AG08395 (cell line): ENCODE measurements at regions not wholly inside any gene's neighbourhood (a gene's known extent, or its start where the extent isn't known, plus 50 kb on each side); places are given as distances from the start of the nearest gene placed in this dataset.
"Not testable (repeated sequence)": the region's sequence is repeated elsewhere in the genome, so short reads cannot be mapped to it uniquely, and the experiment has no call there.

Source experiments
- DNase-seq: peaks from one replicate; pipeline ENCODE4 v3.0.0; 2012; ENCODE audit warnings: mixed read lengths, low spot score

- no peak for DNase-seq
Observed at GRCh38 chr7:16369855-16370254, 51.5 kb downstream of the CRPPA start.

- not testable (repeated sequence) for DNase-seq
Observed at GRCh38 chr7:16369309-16369708, 52.0 kb downstream of the CRPPA start.

- no peak for DNase-seq
Observed at GRCh38 chr7:16368885-16369284, 52.5 kb downstream of the CRPPA start.

GRCh38 chr7:16367115-16367514 is 54.2 kb downstream of the CRPPA start:
- no peak for DNase-seq

GRCh38 chr7:16365952-16366351 is 55.4 kb downstream of the CRPPA start:
- DNase-seq: no peak

- DNase-seq: no peak
Observed at GRCh38 chr7:16365177-16365576, 56.2 kb downstream of the CRPPA start.

- no peak for DNase-seq
Observed at GRCh38 chr7:16359216-16359615, 62.1 kb downstream of the CRPPA start.

GRCh38 chr7:16357921-16358320 is 63.4 kb downstream of the CRPPA start:
- DNase-seq: no peak

- DNase-seq: no peak
Observed at GRCh38 chr7:16357474-16357873, 63.9 kb downstream of the CRPPA start.

- peak; percentile 17 for DNase-seq
Observed at GRCh38 chr7:16356301-16356958, 64.9 kb downstream of the CRPPA start.

- DNase-seq: no peak
Observed at GRCh38 chr7:16354573-16354972, 66.8 kb downstream of the CRPPA start.

- DNase-seq: no peak
Observed at GRCh38 chr7:16353226-16353625, 68.1 kb downstream of the CRPPA start.

- DNase-seq: no peak
Observed at GRCh38 chr7:16350634-16351033, 70.7 kb downstream of the CRPPA start.

GRCh38 chr7:16348251-16348650 is 73.1 kb downstream of the CRPPA start:
- no peak for DNase-seq

GRCh38 chr7:16347827-16348192 is 73.5 kb downstream of the CRPPA start:
- DNase-seq: no peak

GRCh38 chr7:16347066-16347826 is 74.1 kb downstream of the CRPPA start:
- no peak for DNase-seq

GRCh38 chr7:16345979-16346958 is 75.1 kb downstream of the CRPPA start:
- peak; percentile 76 for DNase-seq

- no peak for DNase-seq
Observed at GRCh38 chr7:16344927-16345326, 76.4 kb downstream of the CRPPA start.

GRCh38 chr7:16343612-16344011 is 77.7 kb downstream of the CRPPA start:
- DNase-seq: no peak

- no peak for DNase-seq
Observed at GRCh38 chr7:16338065-16338464, 83.3 kb downstream of the CRPPA start.

- no peak for DNase-seq
Observed at GRCh38 chr7:16326106-16326505, 95.2 kb downstream of the CRPPA start.

- no peak for DNase-seq
Observed at GRCh38 chr7:16323313-16323712, 98.0 kb downstream of the CRPPA start.
